Stimulated activated CD4-positive, alpha-beta T cell treated with anti-CD3 and anti-CD28 coated beads, TNF-alpha, amount 100 ng/mL, for 48 hours (primary cell): ENCODE measurements at regions not wholly inside any gene's neighbourhood (a gene's known extent, or its start where the extent isn't known, plus 50 kb on each side); places are given as distances from the start of the nearest gene placed in this dataset.

ENCODE experiments used
- DNase-seq, 3 donors: peaks; one replicate each; pipeline ENCODE4 v3.0.0-alpha.2; 2020; ENCODE audit warnings: low read depth in 3 of 3

DNA sequence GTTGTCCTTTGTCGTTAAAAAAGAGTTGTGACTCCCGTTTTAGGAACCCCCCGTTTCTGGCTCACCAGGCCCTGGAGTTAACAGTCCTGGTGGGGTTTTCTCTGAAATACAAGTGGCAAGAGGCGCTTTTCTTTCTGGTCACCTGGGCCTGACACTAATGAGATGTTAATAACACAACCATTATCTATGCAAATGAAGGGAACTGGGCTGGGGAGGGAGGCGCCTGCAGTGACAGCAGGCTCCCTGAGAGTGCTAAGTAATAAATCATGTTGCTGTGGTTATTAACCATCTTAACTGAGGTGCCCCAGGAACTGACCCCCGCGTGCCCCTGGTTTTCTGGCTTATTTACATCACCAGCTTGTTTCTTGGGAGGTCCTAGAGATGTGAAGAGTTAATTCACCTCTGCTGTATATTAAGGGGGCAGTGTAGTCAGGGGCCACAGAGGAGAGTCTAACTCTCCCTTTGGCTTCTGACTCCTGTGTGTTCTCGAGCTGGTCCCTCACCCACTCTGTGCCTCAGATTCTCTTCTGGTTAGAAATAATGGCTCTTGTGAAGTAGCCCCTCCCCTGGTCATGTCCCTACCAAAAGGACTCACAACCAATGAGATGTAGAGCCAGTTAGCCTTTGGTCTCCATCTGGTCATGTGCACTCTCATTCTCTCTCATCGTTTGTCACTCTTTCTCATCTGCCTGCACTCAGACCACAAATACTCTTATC is 276.6 kb upstream of the CADM1 start:
- DNase-seq = no peak

GRCh38 chr11:115778928-115779650 is 274.9 kb upstream of the CADM1 start:
- DNase-seq = no peak

GRCh38 chr11:115776916-115777315 is 272.7 kb upstream of the CADM1 start:
- no peak for DNase-seq

DNA sequence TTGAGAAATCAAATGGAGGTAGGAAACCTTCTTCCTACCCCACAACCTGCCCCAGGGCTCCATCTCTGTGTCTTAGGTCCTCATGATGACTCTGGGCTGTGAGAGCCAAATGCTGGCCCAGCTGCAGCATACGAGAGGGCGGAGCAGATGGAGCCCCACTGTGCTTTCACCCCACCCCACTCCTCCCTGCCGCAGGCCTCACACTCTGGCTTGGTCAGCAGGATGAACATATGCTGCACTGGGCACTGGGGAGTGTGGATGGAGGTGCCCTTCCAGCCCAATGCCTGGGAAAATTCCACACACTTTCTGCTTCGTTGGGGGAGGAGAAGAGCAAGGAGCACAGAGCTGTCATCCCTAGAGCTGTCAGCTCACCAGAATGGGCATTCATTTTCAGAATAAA is 271.6 kb upstream of the CADM1 start:
- no peak for DNase-seq

GRCh38 chr11:115774756-115775155 is 270.5 kb upstream of the CADM1 start:
- DNase-seq = no peak

DNA sequence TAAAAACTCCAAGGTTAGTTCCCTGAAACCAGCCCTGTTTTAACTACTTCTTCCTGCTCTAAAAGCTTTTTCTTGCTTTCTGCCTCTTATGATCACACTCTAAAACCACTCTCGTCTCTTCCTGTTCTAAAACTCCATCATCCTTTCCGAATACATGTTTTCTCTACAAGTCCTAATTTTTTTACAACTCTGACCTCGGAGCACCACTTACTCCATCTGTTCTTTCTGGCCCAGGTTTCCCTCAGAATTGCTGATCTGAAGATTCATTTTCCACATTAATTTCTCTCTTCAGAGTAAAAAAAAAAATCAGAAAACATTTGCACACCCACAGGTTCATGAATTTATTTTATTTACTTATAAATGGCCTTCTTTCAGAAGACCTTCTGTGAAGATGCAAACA is 265.7 kb upstream of the CADM1 start:
- no peak for DNase-seq

DNA sequence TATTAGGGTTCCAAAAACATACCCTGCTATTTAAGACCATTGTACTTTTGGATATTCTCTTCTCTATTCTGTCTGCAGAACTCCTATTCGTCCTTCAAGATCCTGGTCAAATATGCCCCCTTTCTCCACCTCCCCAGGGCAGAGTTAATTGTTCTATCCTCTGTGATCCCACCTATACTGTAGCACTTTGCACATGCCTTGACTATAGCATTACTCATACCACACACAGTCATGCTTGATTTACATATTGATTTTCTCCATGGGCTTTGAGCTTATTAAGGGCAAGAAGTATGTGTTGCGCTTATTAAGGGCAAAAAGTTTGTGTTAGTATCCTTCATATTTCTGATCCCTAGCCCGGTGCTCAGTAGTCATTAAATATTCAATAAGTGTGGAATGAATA is 263.7 kb upstream of the CADM1 start:
- DNase-seq = no peak

DNA sequence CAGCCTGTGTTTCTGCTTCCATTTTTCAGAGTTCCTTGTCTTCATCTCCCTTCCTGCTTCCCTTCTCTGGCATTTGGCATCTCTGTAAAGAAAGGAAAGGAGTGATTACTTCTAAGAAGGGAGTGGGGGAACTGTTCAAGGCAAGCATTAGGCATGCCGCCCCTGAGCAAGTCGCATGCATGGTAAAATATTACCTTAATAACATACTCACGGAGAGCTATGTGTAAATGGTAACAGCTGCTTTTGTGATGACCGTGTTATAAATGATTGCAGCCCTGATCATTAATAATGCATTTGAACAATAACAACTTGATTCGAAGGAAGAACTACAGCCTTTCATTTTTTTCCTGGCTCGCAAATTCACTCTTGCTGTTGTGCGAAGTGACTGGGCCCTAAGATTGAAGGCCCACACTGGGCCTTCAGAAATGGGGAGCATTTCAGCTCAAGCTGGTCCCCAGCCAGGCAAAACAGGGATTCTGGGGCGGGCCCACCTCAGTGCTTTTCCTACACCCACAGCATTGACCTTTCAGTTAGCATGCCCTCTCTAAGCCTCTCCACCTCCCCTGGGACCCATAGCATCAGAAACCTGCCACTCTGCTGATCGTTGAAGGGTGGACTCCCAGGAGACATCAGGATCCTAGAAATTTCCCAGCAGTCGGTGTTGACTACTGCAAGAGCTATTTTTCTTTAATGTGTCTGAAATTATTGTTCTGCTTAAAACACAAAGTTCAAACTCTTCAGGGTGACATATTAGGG is 263.0 kb upstream of the CADM1 start:
- no peak for DNase-seq

DNA sequence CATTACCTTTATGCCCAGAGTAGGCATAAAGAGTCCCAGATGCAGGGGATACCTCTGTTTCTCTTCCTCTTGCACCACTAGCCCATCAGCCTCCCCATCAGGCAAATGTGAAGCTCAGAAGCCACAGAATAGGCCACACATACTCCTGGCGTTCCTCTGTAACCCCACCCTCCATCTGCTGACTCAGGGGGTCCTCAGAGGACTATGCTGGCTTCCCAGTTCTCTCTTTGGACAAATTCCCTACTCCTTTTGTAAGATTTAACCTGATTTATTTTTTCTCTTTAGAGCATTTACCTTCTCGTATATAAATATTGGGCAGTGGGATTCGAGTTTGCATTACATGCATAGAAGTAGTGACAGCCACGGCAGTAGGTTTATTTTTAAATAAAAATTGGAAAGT is 262.3 kb upstream of the CADM1 start:
- no peak for DNase-seq

GRCh38 chr11:115765803-115766239 is 261.6 kb upstream of the CADM1 start:
- no peak for DNase-seq

DNA sequence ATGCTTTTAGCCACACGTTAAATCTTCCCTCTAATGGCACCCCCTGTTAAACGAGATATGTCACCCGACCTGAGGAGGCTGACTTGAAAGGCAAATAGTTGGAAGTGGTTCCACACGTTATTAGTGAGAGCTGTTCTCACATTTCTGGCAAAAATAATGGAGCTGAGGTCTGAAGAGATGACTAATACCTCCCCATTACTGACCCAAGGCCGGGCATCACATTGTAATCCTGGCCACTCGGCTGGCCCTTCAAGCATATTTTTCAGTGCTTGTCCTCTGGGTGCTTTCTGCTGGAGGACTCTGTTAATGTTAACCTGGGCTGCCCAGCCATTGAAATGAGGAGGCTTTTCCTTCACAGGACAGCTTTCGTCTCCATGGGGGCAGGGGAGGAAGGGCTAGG is 260.0 kb upstream of the CADM1 start:
- DNase-seq = no peak

- no peak for DNase-seq
Measured at GRCh38 chr11:115761817-115762216, 257.6 kb upstream of the CADM1 start.

GRCh38 chr11:115761348-115761747 is 257.1 kb upstream of the CADM1 start:
- DNase-seq = no peak

DNA sequence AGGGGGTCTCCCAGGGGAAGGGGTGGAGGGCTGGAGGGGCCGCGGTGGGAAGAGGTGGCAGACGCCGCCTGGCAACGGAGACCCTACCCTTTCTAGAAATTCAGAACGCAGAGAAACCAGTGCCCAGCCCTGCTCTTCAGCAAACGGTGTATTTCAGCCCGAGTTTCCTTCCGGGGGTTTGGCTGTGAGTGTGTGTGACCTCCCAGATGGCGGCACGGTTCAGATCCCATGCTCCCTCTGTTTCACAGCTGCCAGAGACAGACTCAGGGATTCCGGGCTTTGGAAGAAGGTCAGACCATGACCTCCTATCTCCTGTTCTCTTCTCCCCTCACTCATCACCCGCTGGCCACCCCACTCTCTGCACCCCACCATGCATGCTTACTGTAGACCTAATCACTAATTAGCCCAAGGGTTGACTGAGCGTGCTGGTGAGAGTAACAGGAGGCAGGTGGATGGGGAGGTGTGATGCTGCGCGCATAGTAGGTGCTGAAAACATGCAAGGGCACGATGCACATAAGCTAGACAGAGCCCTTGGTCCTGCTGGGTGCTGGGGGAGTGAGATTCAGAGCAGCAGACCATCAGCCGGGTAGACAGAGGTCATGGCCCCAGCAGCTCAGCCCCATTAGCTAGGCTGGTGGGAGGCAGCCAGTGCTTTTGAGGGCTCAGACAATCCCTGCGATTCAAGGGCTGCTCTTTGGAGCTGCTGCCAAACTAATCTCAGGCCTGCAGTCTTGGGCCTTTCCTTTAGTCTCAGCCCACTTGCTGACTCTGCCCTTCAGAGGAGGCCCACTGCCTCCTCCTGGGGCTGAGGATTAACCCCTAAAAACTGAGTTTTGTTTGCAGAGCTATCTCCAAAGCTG is 256.5 kb upstream of the CADM1 start:
- DNase-seq = no peak

GRCh38 chr11:115759622-115760460 is 255.6 kb upstream of the CADM1 start:
- no peak for DNase-seq

DNA sequence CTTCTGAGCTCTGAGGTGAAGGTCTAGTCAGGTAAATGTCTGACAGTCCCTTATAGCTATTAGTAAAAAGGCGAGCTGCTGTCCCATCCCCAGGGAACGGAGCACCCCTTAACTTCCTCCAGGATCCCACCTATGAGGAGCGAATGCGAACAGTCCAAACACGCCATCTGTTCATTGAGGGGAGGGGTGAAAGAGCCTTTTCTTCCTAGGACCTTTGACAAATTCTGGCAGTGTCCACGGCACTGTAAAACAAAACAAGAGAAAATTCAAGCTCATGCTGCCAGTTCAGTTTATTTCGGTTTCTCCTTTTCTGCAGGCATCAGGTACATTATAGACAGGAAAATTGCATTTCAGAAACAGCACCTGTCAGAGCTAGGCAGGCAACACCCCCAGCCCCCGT is 253.8 kb upstream of the CADM1 start:
- no peak for DNase-seq

DNA sequence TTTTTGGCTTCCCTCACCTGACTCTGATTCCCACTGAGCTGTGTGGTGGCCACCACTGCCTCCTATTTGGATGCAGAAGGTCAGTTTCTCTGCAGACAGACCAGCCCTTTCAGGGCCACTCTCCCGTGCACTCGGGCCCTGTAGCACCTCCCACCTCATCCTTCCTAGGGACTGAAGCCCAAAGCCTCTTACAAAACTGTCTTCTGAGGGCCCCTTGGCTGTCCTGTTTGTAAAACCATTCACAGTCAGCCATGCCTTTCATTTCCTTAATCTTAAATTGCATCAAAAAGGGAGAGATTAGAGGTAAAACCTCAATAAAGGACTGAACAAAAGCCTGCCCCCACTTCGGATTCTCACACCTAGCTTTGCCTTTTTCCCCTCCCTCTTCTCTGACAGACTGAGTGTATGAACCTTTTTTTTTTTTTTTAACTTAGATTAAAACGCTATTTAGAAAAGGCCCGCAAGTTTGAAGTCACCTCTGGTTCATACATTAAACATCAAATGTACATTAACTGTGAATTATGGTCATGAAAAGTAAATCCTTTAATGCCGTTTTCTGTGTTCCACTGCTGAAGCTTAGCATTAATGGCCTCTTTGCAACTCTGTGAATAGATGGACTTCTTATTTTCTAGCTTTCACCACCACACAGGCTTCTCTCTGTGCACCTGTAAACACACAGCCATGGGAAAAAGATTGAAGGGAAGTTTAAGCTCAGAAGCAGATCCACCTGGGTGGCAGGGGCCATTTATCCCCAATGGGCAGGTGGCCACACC is 247.2 kb upstream of the CADM1 start:
- no peak for DNase-seq

GRCh38 chr11:115745610-115746512 is 241.6 kb upstream of the CADM1 start:
- DNase-seq = no peak

DNA sequence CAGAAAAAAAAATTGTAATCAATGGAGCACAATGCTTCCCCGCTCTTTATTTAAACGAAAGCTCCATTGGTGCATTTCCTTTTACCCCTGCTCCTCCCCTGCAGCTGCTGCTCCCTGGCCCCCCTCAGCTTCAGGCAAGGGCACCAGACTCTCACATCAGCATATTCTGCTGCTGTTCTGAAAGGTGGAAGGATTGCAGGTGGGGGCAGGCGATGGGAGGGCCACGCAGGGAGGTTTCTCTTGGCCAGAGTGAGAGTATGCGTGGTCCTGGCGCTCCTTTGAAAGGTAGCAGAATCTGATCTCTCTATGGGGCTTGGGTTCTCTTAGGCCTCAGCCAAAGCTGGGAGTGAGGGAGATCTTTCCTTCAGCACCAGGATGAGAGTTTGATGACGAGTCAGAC is 240.9 kb upstream of the CADM1 start:
- DNase-seq = no peak
